ENCODE measurements at regions not wholly inside any gene's neighbourhood (a gene's known extent, or its start where the extent isn't known, plus 50 kb on each side); places are given as distances from the start of the nearest gene placed in this dataset.

- peak; percentile 42 for DNase-seq (ENCODE audit: low read depth)
Measured at GRCh38 chr10:24793648-24794379, 70.1 kb upstream of the ARHGAP21 start.

DNA sequence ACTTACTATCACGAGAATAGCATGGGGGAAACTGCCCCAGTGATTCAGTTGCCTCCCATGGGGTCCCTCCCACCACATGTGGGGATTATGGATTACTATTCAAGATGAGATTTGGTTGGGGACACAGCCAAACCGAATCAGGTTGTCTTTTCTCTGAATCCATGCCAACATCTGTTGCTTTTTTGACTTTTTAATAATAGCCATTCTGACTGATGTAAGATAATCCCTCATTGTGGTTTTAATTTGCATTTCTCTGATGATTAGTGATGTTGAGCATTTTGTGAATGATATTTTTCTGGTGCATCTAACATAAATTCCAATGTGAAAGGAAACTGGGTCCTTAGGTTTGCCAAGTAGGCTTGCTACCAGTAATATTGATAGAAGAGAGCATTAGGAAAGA, 69.0 kb upstream of the ARHGAP21 start:
- no peak for DNase-seq (ENCODE audit: low read depth)

- no peak for DNase-seq (ENCODE audit: low read depth)
Measured at GRCh38 chr10:24791084-24791726, 67.5 kb upstream of the ARHGAP21 start.

- no peak for DNase-seq (ENCODE audit: low read depth)
Measured at GRCh38 chr10:24790599-24790998, 66.9 kb upstream of the ARHGAP21 start.

DNA sequence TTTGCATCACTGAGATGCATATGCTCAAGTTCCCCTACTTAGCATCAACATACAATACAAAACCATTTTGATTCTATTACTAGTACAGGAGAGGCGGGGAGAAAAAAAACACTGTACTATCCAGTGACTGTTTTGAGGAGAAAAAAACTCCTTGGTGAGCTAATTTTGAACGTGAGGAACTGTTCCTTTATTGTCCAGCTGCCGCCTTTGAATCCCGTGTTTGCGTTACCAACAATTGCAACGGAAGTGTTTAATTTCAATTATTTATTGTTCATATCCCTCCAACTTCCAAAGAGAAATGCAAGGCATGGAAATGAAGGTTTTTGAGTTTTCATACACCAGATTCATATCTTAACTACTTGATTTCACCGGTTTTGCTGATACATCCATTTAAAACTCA, 66.4 kb upstream of the ARHGAP21 start:
- DNase-seq (ENCODE audit: low read depth) = no peak

GRCh38 chr10:24784923-24785322, 61.2 kb upstream of the ARHGAP21 start:
- DNase-seq (ENCODE audit: low read depth) = peak; percentile 48

DNA sequence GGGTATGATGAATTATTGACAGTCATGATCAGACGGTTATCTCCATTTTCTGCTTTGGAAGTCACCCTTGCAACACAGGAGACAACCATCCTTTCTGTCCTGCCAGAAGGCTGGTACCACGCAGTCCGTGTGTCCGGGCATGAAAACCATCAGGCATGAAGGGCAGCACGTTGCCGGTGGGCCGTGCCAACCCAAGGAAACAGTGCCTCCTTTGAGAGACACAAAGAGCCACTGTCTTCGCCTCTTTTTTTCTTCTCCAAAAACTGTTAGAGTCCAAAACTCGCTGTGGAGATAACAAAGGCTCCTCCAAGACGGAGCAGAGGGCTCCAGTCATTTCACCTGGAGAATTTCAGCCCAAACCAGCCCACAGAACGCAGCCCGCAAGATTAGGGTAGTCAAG, 60.4 kb upstream of the ARHGAP21 start:
- DNase-seq (ENCODE audit: low read depth) = no peak

DNA sequence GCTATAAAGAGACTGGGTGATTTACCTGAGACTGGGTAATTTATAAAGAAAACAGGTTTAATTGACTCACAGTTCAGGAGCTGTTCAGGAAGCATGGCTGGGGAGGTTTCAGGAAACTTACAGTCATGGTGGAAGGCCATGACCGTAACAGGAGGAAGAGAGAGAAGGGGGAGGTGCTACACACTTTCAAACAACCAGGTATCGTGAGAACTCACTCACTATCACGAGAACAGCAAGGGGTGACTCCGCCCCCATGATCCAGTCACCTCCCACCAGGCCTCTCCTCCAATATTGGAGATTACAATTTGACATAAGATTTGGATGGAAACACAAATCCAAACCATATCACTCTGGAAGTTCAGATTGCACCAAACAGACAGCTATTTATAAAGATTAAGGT, 59.8 kb upstream of the ARHGAP21 start:
- no peak for DNase-seq (ENCODE audit: low read depth)

- DNase-seq (ENCODE audit: low read depth) = no peak
Measured at GRCh38 chr10:24779737-24780136, 56.0 kb upstream of the ARHGAP21 start.

DNA sequence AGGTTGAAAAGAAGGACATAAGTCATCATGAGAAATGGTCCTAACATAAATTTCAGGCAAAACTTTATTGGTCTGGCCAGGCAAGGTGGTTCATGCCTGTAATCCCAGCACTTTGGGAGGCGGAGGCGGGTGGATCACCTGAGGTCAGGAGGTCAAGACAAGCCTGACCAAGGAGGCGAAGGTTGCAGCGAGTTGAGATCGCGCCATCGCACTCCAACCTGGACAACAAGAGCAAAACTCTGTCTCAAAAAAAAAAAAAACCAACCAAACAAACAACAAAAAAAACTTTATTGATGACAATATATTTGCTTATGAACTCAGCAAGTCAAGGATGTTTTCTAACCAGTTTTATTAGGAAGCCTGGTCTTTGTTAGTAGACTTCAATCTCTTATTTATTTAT, 54.6 kb upstream of the ARHGAP21 start:
- no peak for DNase-seq (ENCODE audit: low read depth)

DNA sequence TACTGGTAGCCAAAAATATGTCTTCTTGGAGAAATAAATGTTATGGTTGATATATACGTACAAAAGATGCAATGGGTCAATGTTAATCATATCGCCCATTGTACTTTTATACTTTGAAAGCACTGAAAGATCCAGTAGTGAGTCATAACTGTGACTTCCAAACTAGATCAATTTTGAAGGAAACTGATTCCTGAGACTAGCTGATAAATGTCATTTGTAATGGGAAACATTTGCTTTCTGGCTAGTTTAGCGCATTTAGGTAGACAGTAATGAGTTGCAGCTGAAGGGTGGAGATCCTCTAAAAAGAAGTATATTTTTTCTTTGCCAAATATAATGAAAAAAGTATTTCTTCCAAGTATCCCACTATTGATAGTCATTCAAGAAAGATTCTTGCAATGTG, 53.5 kb upstream of the ARHGAP21 start:
- no peak for DNase-seq (ENCODE audit: low read depth)

GRCh38 chr10:24773939-24774589, 50.4 kb upstream of the ARHGAP21 start:
- peak; percentile 16 for DNase-seq (ENCODE audit: low read depth)

Measured in ELR (cell line).